Caki2 (cell line): ENCODE measurements at regions not wholly inside any gene's neighbourhood (a gene's known extent, or its start where the extent isn't known, plus 50 kb on each side); places are given as distances from the start of the nearest gene placed in this dataset.
A peak's percentile ranks its signal among the peaks of the same experiment; 100 is the strongest.

ENCODE experiments used
- DNase-seq: peaks from one replicate; pipeline ENCODE4 v3.0.0-alpha.2; 2015; ENCODE audit warnings: low read depth
- in situ Hi-C: cut with HindIII; loops from 2 replicates; pipeline ENCODE4 v1.10.0; 2016; ENCODE audit warnings: low sequenced_read_pairs, low pct_unique_long_range_greater_than_20kb, mixed read lengths

- in situ Hi-C loops = no loop called here
- no peak for DNase-seq
Measured at GRCh38 chr4:165743422-165743821, 129.6 kb upstream of the TLL1 start.

- in situ Hi-C loops = no loop called here
- no peak for DNase-seq
Measured at GRCh38 chr4:165744370-165744769, 128.7 kb upstream of the TLL1 start.

DNA sequence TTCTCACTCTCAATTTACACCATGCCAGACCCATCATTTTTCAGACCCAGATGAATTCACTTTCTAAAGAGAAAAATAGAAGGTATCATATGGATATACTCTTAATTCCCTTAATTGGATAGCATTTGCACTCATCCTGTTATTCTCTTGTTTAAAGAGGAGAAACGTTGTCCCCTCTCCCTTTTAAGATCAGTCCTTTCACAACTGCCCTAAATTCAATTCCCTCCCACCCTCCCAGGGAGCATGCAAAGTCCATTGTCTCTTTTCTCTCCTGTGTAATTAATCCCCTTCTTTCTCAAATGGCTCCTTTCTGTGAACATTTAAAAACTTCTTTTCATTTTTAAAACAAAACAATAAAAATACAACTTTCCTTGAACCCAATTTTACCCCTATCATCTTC, 124.7 kb upstream of the TLL1 start:
- in situ Hi-C loops = no loop called here
- no peak for DNase-seq

- in situ Hi-C loops = no loop called here
Measured at GRCh38 chr4:165751882-165752281, 121.2 kb upstream of the TLL1 start.

DNA sequence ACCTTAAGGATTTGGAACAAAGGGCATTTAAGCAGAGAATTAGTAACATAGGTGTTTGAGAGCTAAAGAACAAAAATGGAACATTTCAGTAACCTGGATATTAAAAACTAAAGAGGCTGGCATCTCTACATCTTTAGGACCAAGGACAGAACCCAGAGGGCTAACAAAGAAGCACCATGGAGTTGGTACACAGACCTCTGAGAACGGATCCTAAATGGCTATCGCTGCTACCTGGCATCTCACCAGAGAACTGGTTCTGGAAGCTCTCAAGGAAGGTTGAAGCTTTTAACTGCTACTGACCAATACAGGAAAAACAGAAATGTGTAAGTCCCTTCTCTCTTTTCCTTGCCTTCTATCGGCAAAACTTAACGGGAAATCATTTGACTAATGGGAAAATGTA, 118.4 kb upstream of the TLL1 start:
- in situ Hi-C loops = no loop called here
- DNase-seq = no peak

More at GRCh38 chr4:165751882-165752281, 121.2 kb upstream of the TLL1 start:
- DNase-seq = no peak

DNA sequence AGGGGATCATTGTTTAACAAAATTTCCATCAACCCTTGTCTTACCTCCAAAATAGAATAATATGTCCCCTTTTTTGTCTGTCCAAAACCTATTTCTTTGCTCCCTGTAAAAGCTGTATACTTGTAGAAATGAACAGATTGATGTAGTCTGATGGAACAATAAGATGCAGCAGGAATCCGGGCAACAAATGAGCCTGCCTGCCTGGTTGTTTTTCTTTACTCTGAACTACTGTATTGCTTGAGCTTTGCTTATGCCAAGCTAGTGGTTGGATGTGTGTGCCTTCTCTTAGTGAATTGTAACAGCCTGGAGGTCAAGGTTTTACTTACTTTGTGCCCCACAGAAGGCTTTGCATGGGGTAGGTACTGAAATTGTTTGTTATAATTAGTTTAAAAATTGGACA, 116.2 kb upstream of the TLL1 start:
- in situ Hi-C loops = no loop called here

DNA sequence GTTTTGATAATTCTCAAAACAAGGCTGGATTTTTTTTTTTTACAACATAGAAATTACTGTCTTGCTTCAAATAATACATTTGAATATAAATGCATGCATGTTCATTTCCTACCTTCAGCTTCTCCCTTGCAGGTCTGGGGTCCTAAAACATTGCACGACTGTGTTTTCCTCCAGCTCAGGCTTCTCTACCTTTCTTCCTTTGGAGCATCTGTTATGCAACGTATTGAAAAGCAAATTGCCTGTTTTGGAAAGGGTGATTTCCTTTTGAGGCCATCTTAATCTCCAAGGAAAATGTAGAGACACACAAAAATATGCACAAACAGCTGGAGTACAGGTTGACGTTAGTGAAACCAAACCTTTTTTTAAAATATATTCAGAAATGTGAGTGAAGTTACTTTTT, 115.6 kb upstream of the TLL1 start:
- DNase-seq = no peak
- in situ Hi-C loops = no loop called here

More for the DNA sequence above, 116.2 kb upstream of the TLL1 start:
- no peak for DNase-seq

DNA sequence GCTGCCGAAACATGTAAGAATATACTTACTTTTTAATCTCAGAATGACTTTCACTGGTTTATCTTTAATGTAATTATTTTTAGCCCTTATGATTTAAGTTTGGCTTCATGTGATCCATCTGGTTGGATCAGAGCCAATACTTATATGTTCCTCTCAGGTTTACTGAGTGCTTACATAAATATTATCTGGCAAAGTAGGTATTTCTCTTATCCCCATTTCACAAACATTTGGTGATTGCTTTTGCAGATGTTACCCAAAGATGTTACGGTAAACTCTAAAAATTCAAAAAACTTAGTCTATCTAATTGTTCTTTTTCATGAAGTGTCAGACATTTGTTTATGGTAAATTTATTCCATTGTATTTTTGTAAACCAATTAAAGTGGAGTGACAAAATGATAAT, 115.0 kb upstream of the TLL1 start:
- in situ Hi-C loops = no loop called here
- DNase-seq = no peak

GRCh38 chr4:165760182-165760581, 112.9 kb upstream of the TLL1 start:
- in situ Hi-C loops = no loop called here
- DNase-seq = no peak

- DNase-seq = peak; percentile 77
- in situ Hi-C loops = no loop called here
Measured at GRCh38 chr4:165761963-165762362, 111.1 kb upstream of the TLL1 start.

DNA sequence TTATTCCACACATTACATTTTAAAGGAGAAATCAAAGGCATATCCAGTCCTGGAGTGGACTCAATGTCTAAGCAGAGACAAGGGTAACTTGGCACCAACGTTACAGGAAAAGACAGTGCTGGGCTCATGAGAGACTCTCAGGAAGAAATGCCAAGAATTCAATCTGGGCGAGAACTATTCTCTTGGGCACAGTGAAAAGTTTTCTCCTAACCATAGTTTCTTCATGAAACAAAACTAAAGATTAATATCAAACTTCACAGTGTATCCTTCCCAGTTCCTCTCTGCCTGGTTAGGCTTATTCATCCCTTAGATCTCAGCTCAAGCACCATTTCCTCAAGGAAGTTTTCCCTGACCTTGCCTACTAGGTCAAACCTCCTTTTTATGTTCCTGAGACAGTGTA, 109.4 kb upstream of the TLL1 start:
- no peak for DNase-seq
- in situ Hi-C loops = no loop called here

DNA sequence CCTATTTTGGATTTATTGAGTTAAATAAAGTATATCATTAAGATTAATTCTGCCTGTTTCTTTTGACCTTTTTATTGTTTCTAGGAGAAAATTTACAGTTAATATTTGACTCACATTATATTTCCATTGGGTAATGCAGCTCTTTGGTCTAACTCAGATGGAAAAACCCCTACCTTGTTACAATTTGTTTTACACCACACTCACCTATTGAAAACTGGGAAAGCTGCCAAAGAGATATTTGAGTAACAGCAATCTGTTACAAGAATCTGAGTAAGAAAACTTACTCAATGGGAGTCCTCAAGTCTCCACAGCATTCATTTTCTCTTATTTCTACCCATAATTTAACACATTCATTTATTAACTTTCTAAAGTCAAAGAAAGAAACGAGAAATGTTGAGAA, 108.0 kb upstream of the TLL1 start:
- DNase-seq = peak; percentile 74
- in situ Hi-C loops = no loop called here

DNA sequence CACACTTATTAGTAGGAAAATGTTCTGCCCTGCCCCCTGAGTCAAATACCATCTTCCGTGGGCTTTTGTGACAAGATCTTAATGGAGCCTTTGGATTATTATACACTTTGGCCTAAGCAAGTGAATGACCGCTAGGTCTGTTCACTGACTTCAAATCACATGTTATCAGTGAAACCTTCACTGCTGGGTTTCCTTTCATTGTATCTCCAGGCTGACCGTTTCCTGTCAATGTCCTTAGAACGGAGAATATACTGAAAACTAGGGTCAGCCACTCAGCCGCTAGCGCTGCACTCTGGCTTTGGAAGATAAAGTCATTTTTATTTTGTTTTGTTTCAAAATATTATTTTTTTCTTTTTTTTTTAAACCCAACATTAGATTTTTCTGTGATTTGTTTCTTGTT, 107.0 kb upstream of the TLL1 start:
- in situ Hi-C loops = no loop called here

GRCh38 chr4:165766976-165767375, 106.1 kb upstream of the TLL1 start:
- in situ Hi-C loops = no loop called here
- DNase-seq = no peak

More for the DNA sequence above, 107.0 kb upstream of the TLL1 start:
- no peak for DNase-seq

- in situ Hi-C loops = no loop called here
- DNase-seq = no peak
Measured at GRCh38 chr4:165767671-165768070, 105.4 kb upstream of the TLL1 start.

DNA sequence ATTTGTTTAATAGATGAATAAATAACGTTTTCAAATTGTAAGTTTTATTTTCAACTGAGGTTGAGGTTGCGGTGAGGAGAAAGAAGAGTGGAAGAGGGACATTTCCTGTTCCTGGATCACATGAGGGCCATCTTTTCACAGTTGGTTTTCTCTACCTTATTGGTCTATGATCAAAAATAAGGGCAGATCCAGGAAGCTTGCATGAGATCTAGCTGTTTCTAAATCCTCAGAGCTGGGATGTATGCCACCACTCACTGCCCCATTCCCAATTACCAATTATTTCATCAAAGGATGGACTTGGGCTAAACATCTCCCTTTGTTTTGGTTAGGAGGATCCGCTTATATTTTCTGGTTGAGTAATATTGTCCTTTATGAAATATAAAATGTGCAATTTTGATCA, 104.8 kb upstream of the TLL1 start:
- DNase-seq = no peak
- in situ Hi-C loops = no loop called here

GRCh38 chr4:165774326-165774725, 98.7 kb upstream of the TLL1 start:
- DNase-seq = peak; percentile 19
- in situ Hi-C loops = no loop called here

- in situ Hi-C loops = no loop called here
- DNase-seq = no peak
Measured at GRCh38 chr4:165779950-165780670, 92.9 kb upstream of the TLL1 start.

GRCh38 chr4:165780735-165781134, 92.3 kb upstream of the TLL1 start:
- DNase-seq = no peak
- in situ Hi-C loops = no loop called here

- in situ Hi-C loops = no loop called here
- no peak for DNase-seq
Measured at GRCh38 chr4:165782623-165783022, 90.4 kb upstream of the TLL1 start.
